CD4-positive, alpha-beta T cell (primary cell): ENCODE measurements at regions not wholly inside any gene's neighbourhood (a gene's known extent, or its start where the extent isn't known, plus 50 kb on each side); places are given as distances from the start of the nearest gene placed in this dataset.

ENCODE experiments used
- ATAC-seq: fragments of 200-7000 bp; cut with Tn5 transposase; one replicate; pipeline ENCODE4 v1.10.0; 2022; ENCODE audit warnings: mild to moderate bottlenecking; ENCODE audit not compliant: poor library complexity
- CTCF ChIA-PET: fragments of 350-600 bp; sonication (Branson Sonifier 250); formaldehyde crosslinking; loops from one replicate; lab custom pipeline; 2021; ENCODE audit warnings: antibody characterized with exemption, inconsistent platforms; lab: Charles Lee
- POLR2A ChIA-PET: fragments of 350-600 bp; sonication (Branson Sonifier 250); formaldehyde crosslinking; loops from one replicate; lab custom pipeline; 2021; ENCODE audit warnings: antibody characterized with exemption, inconsistent platforms; lab: Charles Lee
- DNase-seq, 14 experiments: peaks; one replicate each; pipeline ENCODE4 v3.0.0-alpha.2; 2013 to 2020; ENCODE audit warnings: mixed read lengths in 2 of 14
- H3K27ac ChIP-seq, 2 donors: one replicate each; pipeline versions ENCODE4 v1.5.1 to v1.7.0; 2013; ENCODE audit warnings: low read length in 2 of 2, low read depth in 1 of 2, mild to moderate bottlenecking in 1 of 2
- H3K27me3 ChIP-seq, 2 experiments: 1 replicate in 1 of 2; 2 replicates in 1 of 2; pipeline versions ENCODE4 v1.6.1 to v1.7.0; 2013; ENCODE audit warnings: low read length in 2 of 2, control low read depth in 1 of 2, mild to moderate bottlenecking in 1 of 2, moderate library complexity in 1 of 2; ENCODE audit not compliant: insufficient read depth in 2 of 2, control insufficient read depth in 1 of 2
- H3K36me3 ChIP-seq: one replicate; pipeline ENCODE4 v1.6.1; 2013; ENCODE audit warnings: low read length, control low read depth; ENCODE audit not compliant: insufficient read depth
- H3K4me1 ChIP-seq: one replicate; pipeline ENCODE4 v1.6.1; 2013; ENCODE audit warnings: low read length, control low read depth; ENCODE audit not compliant: insufficient read depth
- H3K4me3 ChIP-seq: one replicate; pipeline ENCODE4 v1.5.1; 2013; ENCODE audit warnings: mild to moderate bottlenecking, low read length, moderate library complexity
- H3K9me3 ChIP-seq, 2 experiments: 1 replicate in 1 of 2; 2 replicates in 1 of 2; pipeline versions ENCODE4 v1.6.1 to v1.7.0; 2013; ENCODE audit warnings: low read length in 2 of 2, mild to moderate bottlenecking in 2 of 2, control low read depth in 1 of 2, moderate library complexity in 1 of 2; ENCODE audit not compliant: control insufficient read depth in 1 of 2, insufficient read depth in 1 of 2
- H3K27ac Mint-ChIP-seq: one replicate; pipeline ENCODE4 v1.8.0; 2020; ENCODE audit warnings: mixed read lengths
- H3K27me3 Mint-ChIP-seq: one replicate; pipeline ENCODE4 v1.8.0; 2021; ENCODE audit warnings: mixed read lengths
- H3K36me3 Mint-ChIP-seq: one replicate; pipeline ENCODE4 v1.8.0; 2021; ENCODE audit warnings: low read depth, mixed read lengths
- H3K4me1 Mint-ChIP-seq: one replicate; pipeline ENCODE4 v1.8.0; 2021; ENCODE audit warnings: low read depth, mixed read lengths
- H3K4me3 Mint-ChIP-seq: one replicate; pipeline ENCODE4 v1.8.0; 2020; ENCODE audit warnings: mild to moderate bottlenecking, mixed read lengths
- H3K9me3 Mint-ChIP-seq: one replicate; pipeline ENCODE4 v1.8.0; 2020; ENCODE audit warnings: mixed read lengths
- intact Hi-C, 2 experiments: fragments of 100-400 bp; cut with DNase I in 1 of 2; cut with micrococcal nuclease in 1 of 2; formaldehyde crosslinking; loops; one replicate each; pipeline versions ENCODE4 v1.15.1 to v1.9.0; 2023 to 2025; cut with DNase I, micrococcal nuclease
- TF ChIP-seq, protein P1 (sequence below): fragments of 200-600 bp; IDR thresholded peaks from one replicate; pipeline ENCODE4 v1.8.0; 2022; ENCODE audit warnings: antibody characterized with exemption, mild to moderate bottlenecking

DNA sequence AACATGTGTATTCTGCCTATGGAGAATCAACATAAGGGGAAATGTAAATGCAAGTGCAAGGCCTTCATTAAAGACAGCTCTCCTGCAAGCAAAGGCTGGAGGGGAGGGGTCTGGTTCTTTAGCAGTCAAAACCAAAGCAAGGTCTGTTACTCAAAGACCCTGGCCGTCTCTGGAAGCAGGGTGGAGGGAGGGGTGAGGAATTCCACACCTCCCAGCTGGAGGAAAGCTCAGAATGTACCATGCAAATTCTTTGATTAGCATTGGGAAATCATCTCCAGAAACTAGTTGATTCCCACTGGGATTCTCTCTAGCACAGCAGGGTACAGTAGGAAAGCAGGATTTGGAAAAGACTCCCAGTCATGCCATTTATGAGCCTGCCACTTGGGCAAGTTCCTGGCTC is 77.3 kb upstream of the ASIC2 start:
- Mint-ChIP-seq H3K4me1 (no peaks in the 10 kb centered on the region), H3K4me3 (no peak overlapping the region), H3K27me3 (peaks cover 31% of the 10 kb centered on the region), H3K27ac (no peak overlapping the region), H3K9me3 (peaks cover 3% of the 10 kb centered on the region), H3K36me3 (no peaks in the 10 kb centered on the region)
- ChIA-PET CTCF (no interaction called here), POLR2A (no interaction called here)
- Histone ChIP-seq H3K4me3 (no peak overlapping the region), H3K36me3 (no peaks in the 10 kb centered on the region), H3K9me3 (peaks cover 0 to 4% of the 10 kb centered on the region in 2 experiments), H3K27ac (no peak overlapping the region), H3K27me3 (no peaks in the 10 kb centered on the region), H3K4me1 (no peaks in the 10 kb centered on the region)
- TF ChIP-seq, protein P1, sequence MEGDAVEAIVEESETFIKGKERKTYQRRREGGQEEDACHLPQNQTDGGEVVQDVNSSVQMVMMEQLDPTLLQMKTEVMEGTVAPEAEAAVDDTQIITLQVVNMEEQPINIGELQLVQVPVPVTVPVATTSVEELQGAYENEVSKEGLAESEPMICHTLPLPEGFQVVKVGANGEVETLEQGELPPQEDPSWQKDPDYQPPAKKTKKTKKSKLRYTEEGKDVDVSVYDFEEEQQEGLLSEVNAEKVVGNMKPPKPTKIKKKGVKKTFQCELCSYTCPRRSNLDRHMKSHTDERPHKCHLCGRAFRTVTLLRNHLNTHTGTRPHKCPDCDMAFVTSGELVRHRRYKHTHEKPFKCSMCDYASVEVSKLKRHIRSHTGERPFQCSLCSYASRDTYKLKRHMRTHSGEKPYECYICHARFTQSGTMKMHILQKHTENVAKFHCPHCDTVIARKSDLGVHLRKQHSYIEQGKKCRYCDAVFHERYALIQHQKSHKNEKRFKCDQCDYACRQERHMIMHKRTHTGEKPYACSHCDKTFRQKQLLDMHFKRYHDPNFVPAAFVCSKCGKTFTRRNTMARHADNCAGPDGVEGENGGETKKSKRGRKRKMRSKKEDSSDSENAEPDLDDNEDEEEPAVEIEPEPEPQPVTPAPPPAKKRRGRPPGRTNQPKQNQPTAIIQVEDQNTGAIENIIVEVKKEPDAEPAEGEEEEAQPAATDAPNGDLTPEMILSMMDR, result no peak
- no peak for ATAC-seq
- DNase-seq, result no peak
- intact Hi-C loops, result no loop called here

DNA sequence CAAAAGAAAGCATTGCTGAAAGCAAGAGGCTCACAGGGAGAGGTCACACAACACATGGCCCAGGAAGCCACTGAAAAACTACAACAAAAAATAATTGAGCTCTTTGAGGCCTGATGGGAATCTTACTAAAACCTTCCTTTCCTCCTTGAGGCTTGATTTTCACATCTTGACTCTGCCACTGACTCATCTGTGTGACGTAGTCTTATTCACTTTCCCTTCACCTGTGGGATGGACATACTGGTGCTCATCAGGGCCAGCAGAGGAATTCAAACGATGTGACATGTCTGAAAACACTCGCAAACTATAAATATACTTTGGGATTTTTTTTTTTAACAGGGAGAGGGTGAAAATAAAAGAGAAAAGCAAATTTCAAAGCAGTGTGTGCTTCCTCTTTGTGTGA is 78.3 kb upstream of the ASIC2 start:
- Histone ChIP-seq H3K4me1 (no peaks in the 10 kb centered on the region), H3K27me3 (no peaks in the 10 kb centered on the region), H3K27ac (no peak overlapping the region), H3K4me3 (no peak overlapping the region), H3K36me3 (no peaks in the 10 kb centered on the region), H3K9me3 (peaks cover 0 to 4% of the 10 kb centered on the region in 2 experiments)
- intact Hi-C loops, result no loop called here
- H3K4me1 Mint-ChIP-seq, result no peaks in the 10 kb centered on the region
- CTCF ChIA-PET, result no interaction called here
- H3K9me3 Mint-ChIP-seq, result peaks cover 1% of the 10 kb centered on the region
- H3K27ac Mint-ChIP-seq, result no peak overlapping the region
- POLR2A ChIA-PET, result interaction anchor here (0.6 kb wide), 1 partner anchor 406 kb away, joined by 3 read pairs; no protein-coding TSS in a partner anchor
- peaks cover 25% of the 10 kb centered on the region for H3K27me3 Mint-ChIP-seq
- H3K36me3 Mint-ChIP-seq, result no peaks in the 10 kb centered on the region
- no peak for ATAC-seq
- no peak overlapping the region for H3K4me3 Mint-ChIP-seq
- TF ChIP-seq, protein P1, result no peak
- no peak for DNase-seq

DNA sequence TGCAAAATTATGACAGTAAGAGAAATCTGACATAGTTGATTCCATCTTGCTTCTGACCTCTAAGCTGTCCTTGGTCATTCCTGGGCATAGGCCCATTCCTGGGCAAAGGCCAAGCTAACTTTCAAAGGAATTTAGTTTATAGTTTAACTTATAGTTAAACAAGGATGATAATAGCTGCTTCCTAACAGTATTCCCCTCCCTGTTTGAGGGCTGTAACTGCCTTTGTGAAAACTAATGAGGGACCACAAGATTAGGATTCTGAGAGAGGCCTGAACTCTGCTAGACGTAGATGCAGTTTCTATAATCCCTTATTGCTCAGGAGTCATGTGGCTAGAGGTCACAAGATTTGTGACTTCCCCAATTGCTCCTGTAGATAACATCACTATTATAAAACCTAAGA is 80.2 kb upstream of the ASIC2 start:
- H3K36me3 Mint-ChIP-seq, result no peaks in the 10 kb centered on the region
- Histone ChIP-seq H3K4me1 (no peaks in the 10 kb centered on the region), H3K4me3 (no peak overlapping the region), H3K36me3 (no peaks in the 10 kb centered on the region), H3K27me3 (no peaks in the 10 kb centered on the region), H3K27ac (no peak overlapping the region), H3K9me3 (peaks cover 0 to 4% of the 10 kb centered on the region in 2 experiments)
- H3K9me3 Mint-ChIP-seq, result no peaks in the 10 kb centered on the region
- intact Hi-C loops, result no loop called here
- H3K4me1 Mint-ChIP-seq, result no peaks in the 10 kb centered on the region
- ChIA-PET CTCF (no interaction called here), POLR2A (no interaction called here)
- no peak overlapping the region for H3K4me3 Mint-ChIP-seq
- no peak overlapping the region for H3K27ac Mint-ChIP-seq
- TF ChIP-seq, protein P1, result no peak
- peaks cover 23% of the 10 kb centered on the region for H3K27me3 Mint-ChIP-seq
- ATAC-seq (no peak), DNase-seq (no peak)
